ENCODE measurements at regions not wholly inside any gene's neighbourhood (a gene's known extent, or its start where the extent isn't known, plus 50 kb on each side); places are given as distances from the start of the nearest gene placed in this dataset.

DNA sequence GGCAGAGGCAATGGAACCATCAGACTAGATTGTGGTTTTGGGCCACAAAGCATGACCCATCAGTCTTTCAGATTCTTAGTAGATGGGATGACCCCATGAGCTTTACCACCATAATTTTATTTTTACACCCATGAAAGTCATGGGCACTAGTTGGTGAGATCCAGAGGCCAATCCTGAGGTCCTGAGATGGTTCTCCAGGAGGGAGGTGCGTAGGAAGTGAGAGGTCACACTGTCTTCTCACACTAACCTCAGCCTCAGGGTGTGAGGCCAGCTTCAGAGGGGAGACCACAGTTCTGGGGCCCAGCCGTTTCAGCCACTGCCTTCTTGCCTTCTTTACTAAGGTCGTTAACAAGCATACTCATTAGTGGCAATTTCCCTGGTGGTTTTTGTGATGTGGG, 106.4 kb downstream of the AKAP11 start:
- no peak for TF ChIP-seq EZH2 (IDR thresholded peaks at IDR 0.05; ENCODE audit: low read length, unreplicated experiment)
- TF ChIP-seq EZH2phosphoT487 (IDR thresholded peaks at IDR 0.05; ENCODE audit: borderline replicate concordance, low read length), result no peak
- TF ChIP-seq CTCF (conservative IDR thresholded peaks at IDR 0.05; ENCODE audit: low read depth, low read length), result no peak
- Histone ChIP-seq H3K36me3 (ENCODE audit: low read depth, low read length) (no peaks in the 10 kb centered on the region), H2AFZ (ENCODE audit: low read length) (no peak overlapping the region), H3K27ac (ENCODE audit: low read length) (no peak overlapping the region), H3K27me3 (ENCODE audit: low read length) (no peaks in the 10 kb centered on the region), H3K9me3 (ENCODE audit: low read length) (no peaks in the 10 kb centered on the region), H3K79me2 (ENCODE audit: low read length) (no peaks in the 10 kb centered on the region), H3K4me1 (ENCODE audit: insufficient read depth, low read length) (no peaks in the 10 kb centered on the region), H3K4me3 (ENCODE audit: low read length) (no peak overlapping the region), H3K4me2 (ENCODE audit: low read length) (no peak overlapping the region), H4K20me1 (ENCODE audit: low read length) (no peaks in the 10 kb centered on the region), H3K9me2 (replicated peaks; ENCODE audit: low read length) (no peaks in the 10 kb centered on the region), H3K9ac (ENCODE audit: low read length) (no peak overlapping the region), H3F3A (ENCODE audit: low read length, unreplicated experiment) (no peaks in the 10 kb centered on the region)
- DNase-seq, result no peak
- ChIA-PET POLR2A (ENCODE audit: unreplicated experiment) (no interaction called here), CTCF (no interaction called here)
- ATAC-seq, result no peak
- intact Hi-C loops (cut with micrococcal nuclease), result no loop called here
- BruUV-seq (replicated peaks), result no TSS peak

DNA sequence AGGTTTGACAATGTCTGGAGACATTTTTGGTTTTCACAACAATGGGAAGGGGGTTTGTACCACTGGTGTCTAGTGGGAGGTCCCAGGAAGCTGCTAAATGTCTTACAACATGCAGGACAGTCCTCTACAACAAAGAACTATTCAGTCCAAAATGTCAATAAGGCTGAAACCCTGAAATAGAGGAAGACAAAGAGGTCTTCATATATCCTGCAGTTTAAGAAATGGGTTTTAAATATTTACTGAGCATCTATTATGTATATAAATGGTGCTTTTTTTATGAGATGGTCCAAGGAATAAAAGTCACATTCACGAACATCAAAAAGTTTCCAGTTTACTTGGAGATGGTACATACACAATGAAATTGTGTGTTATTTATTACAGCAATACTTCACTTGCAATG, 107.3 kb downstream of the AKAP11 start:
- Histone ChIP-seq H3K4me2 (ENCODE audit: low read length) (no peak overlapping the region), H3K4me1 (ENCODE audit: insufficient read depth, low read length) (no peaks in the 10 kb centered on the region), H3F3A (ENCODE audit: low read length, unreplicated experiment) (no peaks in the 10 kb centered on the region), H3K9me2 (replicated peaks; ENCODE audit: low read length) (no peaks in the 10 kb centered on the region), H3K79me2 (ENCODE audit: low read length) (no peaks in the 10 kb centered on the region), H3K27ac (ENCODE audit: low read length) (no peak overlapping the region), H3K36me3 (ENCODE audit: low read depth, low read length) (no peaks in the 10 kb centered on the region), H2AFZ (ENCODE audit: low read length) (no peak overlapping the region), H3K9me3 (ENCODE audit: low read length) (no peaks in the 10 kb centered on the region), H3K9ac (ENCODE audit: low read length) (no peak overlapping the region), H3K27me3 (ENCODE audit: low read length) (no peaks in the 10 kb centered on the region), H3K4me3 (ENCODE audit: low read length) (no peak overlapping the region), H4K20me1 (ENCODE audit: low read length) (no peaks in the 10 kb centered on the region)
- no TSS peak for BruUV-seq (replicated peaks)
- TF ChIP-seq EZH2 (IDR thresholded peaks at IDR 0.05; ENCODE audit: low read length, unreplicated experiment) (no peak), CTCF (conservative IDR thresholded peaks at IDR 0.05; ENCODE audit: low read depth, low read length) (no peak), EZH2phosphoT487 (IDR thresholded peaks at IDR 0.05; ENCODE audit: borderline replicate concordance, low read length) (no peak)
- ChIA-PET POLR2A (ENCODE audit: unreplicated experiment) (no interaction called here), CTCF (no interaction called here)
- ATAC-seq (no peak), DNase-seq (no peak)
- intact Hi-C loops (cut with micrococcal nuclease), result no loop called here

GRCh38 chr13:42380420-42381164, 108.6 kb downstream of the AKAP11 start:
- DNase-seq (no peak), ATAC-seq (no peak)
- H3K9me2 ChIP-seq (replicated peaks; ENCODE audit: low read length), result no peaks in the 10 kb centered on the region
- no peak overlapping the region for H3K9ac ChIP-seq (ENCODE audit: low read length)
- CTCF ChIA-PET, result no interaction called here
- intact Hi-C loops (cut with micrococcal nuclease), result no loop called here
- H3K4me2 ChIP-seq (ENCODE audit: low read length), result no peak overlapping the region
- H4K20me1 ChIP-seq (ENCODE audit: low read length), result no peaks in the 10 kb centered on the region
- no peaks in the 10 kb centered on the region for H3F3A ChIP-seq (ENCODE audit: low read length, unreplicated experiment)
- no peak overlapping the region for H2AFZ ChIP-seq (ENCODE audit: low read length)
- H3K9me3 ChIP-seq (ENCODE audit: low read length), result no peaks in the 10 kb centered on the region
- no peaks in the 10 kb centered on the region for H3K79me2 ChIP-seq (ENCODE audit: low read length)
- no peak overlapping the region for H3K27ac ChIP-seq (ENCODE audit: low read length)
- BruUV-seq (replicated peaks), result no TSS peak
- no peaks in the 10 kb centered on the region for H3K4me1 ChIP-seq (ENCODE audit: insufficient read depth, low read length)
- POLR2A ChIA-PET (ENCODE audit: unreplicated experiment), result no interaction called here
- H3K4me3 ChIP-seq (ENCODE audit: low read length), result no peak overlapping the region
- H3K36me3 ChIP-seq (ENCODE audit: low read depth, low read length), result no peaks in the 10 kb centered on the region
- TF ChIP-seq EZH2 (IDR thresholded peaks at IDR 0.05; ENCODE audit: low read length, unreplicated experiment), result no peak
- TF ChIP-seq EZH2phosphoT487 (IDR thresholded peaks at IDR 0.05; ENCODE audit: borderline replicate concordance, low read length), result no peak
- TF ChIP-seq CTCF (conservative IDR thresholded peaks at IDR 0.05; ENCODE audit: low read depth, low read length), result no peak
- no peaks in the 10 kb centered on the region for H3K27me3 ChIP-seq (ENCODE audit: low read length)
